Pulmonary artery endothelial cell (primary cell): ENCODE measurements at regions not wholly inside any gene's neighbourhood (a gene's known extent, or its start where the extent isn't known, plus 50 kb on each side); places are given as distances from the start of the nearest gene placed in this dataset.
A peak's percentile ranks its signal among the peaks of the same experiment; 100 is the strongest.
"Not testable (repeated sequence)": the region's sequence is repeated elsewhere in the genome, so short reads cannot be mapped to it uniquely, and the experiment has no call there.

ENCODE experiments used
- DNase-seq: peaks from one replicate; pipeline ENCODE4 v3.0.0-alpha.2; 2011; ENCODE audit warnings: low read depth, low spot score

- no peak for DNase-seq
These were observed 165.8 kb downstream of the ZIC4 start for GRCh38 chr3:147240581-147240980.

GRCh38 chr3:147237991-147238390 lies 168.4 kb downstream of the ZIC4 start:
- no peak for DNase-seq

GRCh38 chr3:147231980-147232379 lies 174.4 kb downstream of the ZIC4 start:
- not testable (repeated sequence) for DNase-seq

GRCh38 chr3:147231111-147231510 lies 175.2 kb downstream of the ZIC4 start:
- no peak for DNase-seq

- DNase-seq, result no peak
These were observed 184.1 kb downstream of the ZIC4 start for GRCh38 chr3:147222291-147222690.

GRCh38 chr3:147218965-147219364 lies 187.4 kb downstream of the ZIC4 start:
- no peak for DNase-seq

- no peak for DNase-seq
These were observed 190.1 kb downstream of the ZIC4 start for GRCh38 chr3:147216143-147216673.

- no peak for DNase-seq
These were observed 190.7 kb downstream of the ZIC4 start for GRCh38 chr3:147215660-147216059.

- DNase-seq, result no peak
These were observed 192.7 kb downstream of the ZIC4 start for GRCh38 chr3:147213633-147214032.

GRCh38 chr3:147210676-147211075 lies 195.7 kb downstream of the ZIC4 start:
- no peak for DNase-seq

GRCh38 chr3:147201086-147201485 lies 205.3 kb downstream of the ZIC4 start:
- no peak for DNase-seq

GRCh38 chr3:147200545-147200944 lies 205.8 kb downstream of the ZIC4 start:
- DNase-seq, result no peak

- DNase-seq, result no peak
These were observed 208.6 kb downstream of the ZIC4 start for GRCh38 chr3:147197739-147198138.

- DNase-seq, result no peak
These were observed 210.5 kb downstream of the ZIC4 start for GRCh38 chr3:147195887-147196286.

GRCh38 chr3:147191795-147192385 lies 214.5 kb downstream of the ZIC4 start:
- peak; percentile 55 for DNase-seq

- DNase-seq, result no peak
These were observed 217.3 kb downstream of the ZIC4 start for GRCh38 chr3:147189016-147189415.

GRCh38 chr3:147187687-147188086 lies 218.7 kb downstream of the ZIC4 start:
- DNase-seq, result no peak

- DNase-seq, result no peak
These were observed 220.6 kb downstream of the ZIC4 start for GRCh38 chr3:147185781-147186180.

- DNase-seq, result no peak
These were observed 221.5 kb downstream of the ZIC4 start for GRCh38 chr3:147184794-147185193.

GRCh38 chr3:147173257-147173656 lies 233.1 kb downstream of the ZIC4 start:
- DNase-seq, result no peak

- no peak for DNase-seq
These were observed 243.6 kb downstream of the ZIC4 start for GRCh38 chr3:147162743-147163142.

- DNase-seq, result no peak
These were observed 244.5 kb downstream of the ZIC4 start for GRCh38 chr3:147161833-147162232.

GRCh38 chr3:147160984-147161383 lies 245.4 kb downstream of the ZIC4 start:
- no peak for DNase-seq

GRCh38 chr3:147159141-147159540 lies 247.2 kb downstream of the ZIC4 start:
- DNase-seq, result no peak
